T-helper 17 cell (primary cell): ENCODE measurements at regions not wholly inside any gene's neighbourhood (a gene's known extent, or its start where the extent isn't known, plus 50 kb on each side); places are given as distances from the start of the nearest gene placed in this dataset.

ENCODE experiments used
- ATAC-seq: fragments of 150-1000 bp; cut with Tn5 transposase; 2 replicates; pipeline ENCODE4 v1.10.0; 2021; ENCODE audit warnings: mild to moderate bottlenecking, moderate library complexity
- DNase-seq, 3 donors: peaks; one replicate each; pipeline versions ENCODE4 v3.0.0 to v3.0.0-alpha.2; 2020 to 2021
- H3K9me3 ChIP-seq: one replicate; pipeline ENCODE4 v1.7.0; 2013; ENCODE audit warnings: low read length, mild to moderate bottlenecking; ENCODE audit not compliant: control insufficient read depth, poor library complexity, severe bottlenecking
- H3K27ac Mint-ChIP-seq: one replicate; pipeline ENCODE4 v1.8.0; 2022; ENCODE audit warnings: mild to moderate bottlenecking, moderate library complexity, mixed read lengths
- H3K27me3 Mint-ChIP-seq: one replicate; pipeline ENCODE4 v1.8.0; 2022; ENCODE audit warnings: mixed read lengths
- H3K36me3 Mint-ChIP-seq: one replicate; pipeline ENCODE4 v1.8.0; 2022; ENCODE audit warnings: low read depth, mixed read lengths
- H3K4me1 Mint-ChIP-seq: one replicate; pipeline ENCODE4 v1.8.0; 2022; ENCODE audit warnings: mild to moderate bottlenecking, mixed read lengths
- H3K4me3 Mint-ChIP-seq: one replicate; pipeline ENCODE4 v1.8.0; 2022; ENCODE audit warnings: mild to moderate bottlenecking, moderate library complexity, mixed read lengths

DNA sequence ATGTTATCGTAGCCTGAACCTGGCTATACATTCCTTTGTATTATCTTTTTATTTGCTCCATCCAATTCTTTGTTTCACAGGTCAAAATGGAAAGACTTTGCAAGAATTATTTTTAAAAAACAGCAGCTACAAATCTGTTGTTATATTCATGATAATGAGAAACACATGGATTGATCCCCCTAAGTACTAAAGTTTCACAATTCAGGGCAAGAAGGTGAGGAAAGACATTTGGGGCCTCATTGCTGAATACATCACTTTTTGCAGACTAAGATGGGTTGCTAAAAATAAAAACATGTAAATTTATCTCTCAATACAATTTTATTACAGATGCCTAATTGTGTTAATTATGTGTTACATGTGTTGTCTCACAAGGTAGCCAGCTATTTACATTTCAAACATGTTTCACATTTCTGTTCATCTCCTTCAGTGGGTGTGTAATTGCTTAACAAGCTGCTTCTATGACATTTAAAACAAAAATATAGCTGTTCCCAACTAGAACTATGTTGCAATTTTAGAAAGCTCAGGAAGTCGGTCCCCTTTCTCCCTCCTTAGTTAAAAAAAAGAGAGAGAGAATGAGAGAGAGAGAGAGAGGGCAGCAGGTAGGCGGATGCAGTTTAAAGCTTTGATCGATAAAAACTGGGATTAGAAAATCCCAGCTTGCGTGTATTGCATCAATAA, 606.3 kb upstream of the FZD8 start:
- H3K4me3 Mint-ChIP-seq = no peak overlapping the region
- no peak overlapping the region for H3K27ac Mint-ChIP-seq
- ATAC-seq (no peak), DNase-seq (no peak)
- H3K4me1 Mint-ChIP-seq = no peaks in the 10 kb centered on the region
- no peaks in the 10 kb centered on the region for H3K36me3 Mint-ChIP-seq
- no peaks in the 10 kb centered on the region for H3K27me3 Mint-ChIP-seq
- no peaks in the 10 kb centered on the region for H3K9me3 ChIP-seq

DNA sequence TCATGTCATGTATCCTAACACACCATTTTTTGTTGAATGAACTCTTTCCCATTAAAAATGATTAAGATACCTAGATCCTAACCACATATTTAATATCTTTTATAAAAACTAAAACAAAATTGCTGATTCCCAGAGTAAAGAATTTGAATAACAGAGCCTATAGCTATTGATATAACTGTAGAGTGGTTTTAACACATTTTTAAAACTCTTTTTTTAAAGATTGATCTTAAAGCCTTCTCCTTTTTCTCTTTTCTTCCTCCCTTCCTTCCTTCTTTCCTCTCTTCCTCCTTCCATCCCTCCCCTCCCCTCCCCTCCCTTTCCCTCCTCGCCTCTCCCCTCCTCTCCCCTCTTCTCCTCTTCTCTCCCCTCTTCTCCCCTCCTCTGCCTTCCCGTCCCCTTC, 605.4 kb upstream of the FZD8 start:
- no peaks in the 10 kb centered on the region for H3K27me3 Mint-ChIP-seq
- no peak for ATAC-seq

DNA sequence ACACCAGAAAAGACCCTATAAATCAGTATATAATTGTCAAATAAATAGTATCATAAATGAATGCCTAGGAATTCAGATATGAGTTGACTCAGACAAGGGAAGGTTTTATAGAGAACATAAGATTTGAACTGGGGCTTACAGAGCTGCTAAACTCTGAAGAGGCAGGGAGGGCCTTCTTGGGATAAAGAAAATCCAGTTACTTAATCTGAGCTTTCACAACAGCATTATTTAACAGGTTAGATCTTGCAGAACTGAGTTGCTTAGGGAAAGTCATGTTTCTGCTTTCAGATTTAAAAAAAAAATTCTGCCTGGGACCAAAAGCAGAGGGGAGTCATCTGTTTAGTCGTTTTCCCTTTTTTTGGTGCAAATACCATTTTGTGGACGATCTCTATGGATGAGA, 594.8 kb upstream of the FZD8 start:
- ATAC-seq = no peak
- H3K9me3 ChIP-seq = no peaks in the 10 kb centered on the region
- no peak overlapping the region for H3K4me3 Mint-ChIP-seq

More for the DNA sequence above, 605.4 kb upstream of the FZD8 start:
- no peak for DNase-seq
- H3K36me3 Mint-ChIP-seq = no peaks in the 10 kb centered on the region
- H3K4me1 Mint-ChIP-seq = no peaks in the 10 kb centered on the region
- no peak overlapping the region for H3K27ac Mint-ChIP-seq
- H3K4me3 Mint-ChIP-seq = no peak overlapping the region
- H3K9me3 ChIP-seq = no peaks in the 10 kb centered on the region

DNA sequence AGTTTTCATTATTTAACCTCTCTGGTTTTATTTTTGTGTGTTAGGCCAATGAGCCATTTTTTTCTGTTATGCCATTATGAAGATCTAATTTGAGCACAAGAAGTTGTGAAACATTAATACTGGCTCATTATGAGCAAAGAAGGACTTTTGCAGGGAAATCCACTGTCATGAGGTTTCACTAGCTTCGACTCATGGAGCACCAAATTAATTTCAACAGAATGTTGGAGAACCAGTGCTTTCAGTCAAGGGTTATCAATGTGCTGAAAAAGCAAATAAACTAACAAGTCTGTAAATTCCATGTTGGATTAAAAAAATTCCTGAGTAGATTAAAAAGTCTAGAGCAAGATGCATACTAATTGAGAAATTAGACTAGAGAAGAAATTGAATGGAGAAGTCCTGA, 594.2 kb upstream of the FZD8 start:
- DNase-seq (no peak), ATAC-seq (no peak)
- Mint-ChIP-seq H3K4me3 (no peak overlapping the region), H3K4me1 (no peaks in the 10 kb centered on the region), H3K27ac (no peak overlapping the region), H3K27me3 (no peaks in the 10 kb centered on the region), H3K36me3 (no peaks in the 10 kb centered on the region)
- no peaks in the 10 kb centered on the region for H3K9me3 ChIP-seq

More for the DNA sequence above, 594.8 kb upstream of the FZD8 start:
- H3K4me1 Mint-ChIP-seq = no peaks in the 10 kb centered on the region
- H3K27ac Mint-ChIP-seq = no peak overlapping the region
- no peaks in the 10 kb centered on the region for H3K36me3 Mint-ChIP-seq
- no peak for DNase-seq
- H3K27me3 Mint-ChIP-seq = no peaks in the 10 kb centered on the region

DNA sequence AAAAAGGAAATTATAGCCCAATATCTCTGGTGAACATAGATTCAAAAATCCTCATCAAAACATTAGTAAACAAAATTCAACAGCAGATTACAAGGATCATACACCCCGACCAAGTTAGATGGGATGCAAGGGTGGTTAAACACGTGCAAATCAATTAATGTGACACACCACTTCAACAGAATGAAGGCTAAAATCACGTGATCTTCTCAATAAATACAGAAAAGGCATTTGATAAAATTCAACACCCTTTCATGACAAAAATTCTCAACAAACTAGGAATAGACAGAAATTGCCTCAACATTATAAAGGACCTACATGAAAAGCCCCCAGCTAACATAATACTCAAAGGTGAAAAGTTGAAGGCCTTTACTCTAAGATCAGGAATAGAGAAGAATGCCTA, 590.8 kb upstream of the FZD8 start:
- no peaks in the 10 kb centered on the region for H3K27me3 Mint-ChIP-seq
- no peak overlapping the region for H3K4me3 Mint-ChIP-seq
- H3K9me3 ChIP-seq = no peaks in the 10 kb centered on the region
- DNase-seq (no peak), ATAC-seq (no peak)
- no peaks in the 10 kb centered on the region for H3K4me1 Mint-ChIP-seq
- no peak overlapping the region for H3K27ac Mint-ChIP-seq
- no peaks in the 10 kb centered on the region for H3K36me3 Mint-ChIP-seq

DNA sequence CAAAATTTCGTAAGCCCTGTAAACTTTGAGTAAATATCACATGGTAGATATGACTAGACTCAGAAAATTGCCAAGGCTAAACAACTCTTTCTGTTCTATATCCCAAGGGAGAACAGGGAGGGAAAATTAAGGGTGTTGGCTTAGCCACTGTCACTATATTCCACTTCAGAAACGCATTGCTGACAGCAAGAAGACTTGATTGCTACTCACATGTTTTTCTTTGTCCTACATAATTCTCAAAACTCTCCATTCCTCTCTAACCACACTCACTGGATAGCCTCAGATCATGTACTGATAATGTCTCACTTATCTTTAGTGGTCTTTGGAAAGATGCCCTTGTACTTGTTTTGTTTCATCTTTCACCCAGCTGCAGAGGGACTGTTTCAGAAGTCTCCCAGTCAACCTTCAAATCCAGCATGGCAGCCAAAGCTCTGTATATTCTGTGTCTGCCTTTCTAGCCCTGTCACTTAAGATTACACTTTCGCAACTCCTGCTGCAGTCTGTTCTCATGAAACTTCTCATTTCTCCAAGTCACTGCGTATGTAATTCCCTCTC, 582.4 kb upstream of the FZD8 start:
- H3K27me3 Mint-ChIP-seq = no peaks in the 10 kb centered on the region
- ATAC-seq = no peak
- H3K9me3 ChIP-seq = no peaks in the 10 kb centered on the region
- no peak overlapping the region for H3K4me3 Mint-ChIP-seq
- H3K27ac Mint-ChIP-seq = no peak overlapping the region
- DNase-seq = no peak
- no peaks in the 10 kb centered on the region for H3K36me3 Mint-ChIP-seq
- no peaks in the 10 kb centered on the region for H3K4me1 Mint-ChIP-seq

DNA sequence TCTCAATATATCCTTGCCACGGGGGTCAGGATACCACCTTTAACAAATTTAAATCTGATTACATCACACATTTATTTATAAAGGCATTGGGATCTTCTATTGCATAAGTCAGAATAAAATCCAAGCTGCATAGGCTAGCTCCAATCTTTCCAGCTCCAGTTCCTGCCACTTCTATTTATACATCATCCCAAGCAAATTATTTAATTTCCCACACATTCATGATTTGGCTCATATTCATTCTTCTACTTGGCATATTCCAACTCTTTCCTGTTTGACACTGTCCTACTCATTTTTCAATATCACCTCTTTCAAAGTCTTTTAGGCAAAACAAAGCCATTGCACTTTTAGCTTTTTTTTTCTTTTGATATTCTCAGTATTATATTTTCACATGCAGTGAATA, 579.0 kb upstream of the FZD8 start:
- Mint-ChIP-seq H3K4me1 (no peaks in the 10 kb centered on the region), H3K4me3 (no peak overlapping the region), H3K36me3 (no peaks in the 10 kb centered on the region), H3K27ac (no peak overlapping the region), H3K27me3 (no peaks in the 10 kb centered on the region)
- ATAC-seq (no peak), DNase-seq (no peak)
- no peaks in the 10 kb centered on the region for H3K9me3 ChIP-seq

DNA sequence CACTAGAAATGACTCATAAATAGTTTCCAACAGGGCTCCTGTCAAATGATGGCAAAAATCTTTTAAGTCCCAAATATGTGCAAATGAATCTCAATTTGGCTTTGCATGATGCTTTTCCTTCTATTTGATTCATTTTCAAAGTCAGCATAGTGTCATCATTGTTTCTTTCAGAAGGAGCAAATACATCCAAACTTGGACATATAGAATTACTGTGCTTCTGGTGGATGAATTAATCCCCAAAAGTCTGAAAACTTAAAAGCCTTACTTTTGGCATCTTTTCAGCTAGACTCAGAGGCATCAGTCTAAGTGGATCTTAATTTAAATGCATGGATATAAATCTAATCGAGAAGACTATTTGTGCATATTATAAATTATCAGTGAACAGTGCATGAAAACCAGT, 578.1 kb upstream of the FZD8 start:
- Mint-ChIP-seq H3K27me3 (no peaks in the 10 kb centered on the region), H3K4me1 (no peaks in the 10 kb centered on the region), H3K4me3 (no peak overlapping the region), H3K36me3 (no peaks in the 10 kb centered on the region), H3K27ac (no peak overlapping the region)
- DNase-seq (no peak), ATAC-seq (no peak)
- no peaks in the 10 kb centered on the region for H3K9me3 ChIP-seq

DNA sequence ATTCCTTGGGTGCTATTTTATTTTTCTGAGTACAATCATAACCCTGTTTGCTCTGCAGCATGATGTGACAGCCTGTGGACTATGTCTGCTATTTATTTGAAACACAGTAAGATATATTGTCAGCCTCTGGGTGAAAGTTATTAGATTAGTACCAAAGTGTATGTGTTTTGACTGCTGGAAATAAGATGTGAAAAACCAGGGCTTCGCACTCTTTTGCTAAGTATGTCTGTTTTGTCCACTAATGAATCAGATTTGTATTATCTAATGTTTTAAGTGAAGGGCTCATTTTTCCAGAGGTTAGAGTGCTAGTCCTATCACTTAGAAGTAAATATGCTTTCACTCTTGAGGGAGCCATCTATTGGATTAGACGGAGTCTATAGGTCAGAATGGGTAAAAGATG, 569.8 kb upstream of the FZD8 start:
- no peaks in the 10 kb centered on the region for H3K36me3 Mint-ChIP-seq
- no peak overlapping the region for H3K4me3 Mint-ChIP-seq
- H3K9me3 ChIP-seq = no peaks in the 10 kb centered on the region
- H3K27ac Mint-ChIP-seq = no peak overlapping the region
- no peaks in the 10 kb centered on the region for H3K4me1 Mint-ChIP-seq
- DNase-seq (no peak), ATAC-seq (no peak)
- no peaks in the 10 kb centered on the region for H3K27me3 Mint-ChIP-seq

DNA sequence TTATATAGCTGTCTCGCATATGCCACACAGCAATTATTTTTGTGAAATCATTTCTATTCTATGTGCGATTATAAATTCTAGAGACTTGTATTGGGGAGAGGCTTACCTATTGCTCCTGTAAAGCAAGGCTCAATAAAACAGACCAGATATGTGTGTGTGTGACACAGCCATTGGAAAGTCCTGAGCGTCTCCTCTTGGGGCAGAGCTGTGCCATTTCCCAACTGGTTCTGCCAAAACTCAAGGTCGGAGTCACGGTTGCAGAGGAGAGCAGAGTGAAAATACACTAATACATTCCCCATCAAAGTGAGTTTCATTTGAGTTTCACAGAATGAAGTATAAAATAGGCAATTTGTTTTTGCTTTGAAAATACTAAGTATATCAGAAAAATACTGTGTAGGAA, 567.4 kb upstream of the FZD8 start:
- Mint-ChIP-seq H3K4me3 (no peak overlapping the region), H3K27ac (no peak overlapping the region), H3K36me3 (no peaks in the 10 kb centered on the region), H3K27me3 (no peaks in the 10 kb centered on the region), H3K4me1 (no peaks in the 10 kb centered on the region)
- DNase-seq = no peak
- no peak for ATAC-seq
- H3K9me3 ChIP-seq = no peaks in the 10 kb centered on the region

DNA sequence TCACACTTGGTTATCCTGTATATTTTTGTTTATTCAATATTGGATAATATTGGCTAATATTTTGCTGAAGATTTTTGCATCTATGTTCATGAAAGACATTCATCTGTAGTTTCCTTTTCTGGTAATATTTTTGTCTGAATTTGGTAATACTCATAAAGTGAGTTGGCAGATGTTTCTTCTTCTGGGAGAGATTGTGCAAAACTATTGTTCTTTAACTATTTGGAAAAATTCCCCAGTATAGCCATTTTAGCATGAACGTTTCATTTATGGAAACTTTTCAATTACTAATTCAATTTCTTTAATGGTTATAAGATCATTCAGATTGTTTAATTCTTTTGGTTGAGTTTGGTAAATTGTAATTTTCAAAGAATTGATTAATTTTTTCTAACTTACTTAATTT, 560.8 kb upstream of the FZD8 start:
- Mint-ChIP-seq H3K27ac (no peak overlapping the region), H3K4me1 (no peaks in the 10 kb centered on the region), H3K4me3 (no peak overlapping the region), H3K27me3 (no peaks in the 10 kb centered on the region), H3K36me3 (no peaks in the 10 kb centered on the region)
- no peaks in the 10 kb centered on the region for H3K9me3 ChIP-seq
- ATAC-seq (no peak), DNase-seq (no peak)

DNA sequence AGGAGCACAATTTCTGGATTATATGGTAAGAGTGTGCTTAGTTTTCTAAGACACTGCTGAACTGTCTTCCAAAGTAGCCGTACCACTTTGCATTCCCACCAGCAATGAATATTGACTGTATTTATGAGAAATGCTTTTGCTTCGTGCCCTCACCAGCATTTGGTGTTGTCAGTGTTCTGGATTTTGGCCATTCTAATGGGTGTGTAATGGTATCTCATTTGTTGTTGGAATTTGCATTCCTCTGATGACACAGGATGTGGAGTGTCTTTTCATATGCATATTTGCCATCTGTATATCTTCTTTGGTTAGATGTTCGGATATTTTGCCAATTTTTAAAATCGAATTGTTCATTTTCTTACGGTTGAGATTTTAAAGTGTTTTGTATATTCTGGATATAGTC, 558.5 kb upstream of the FZD8 start:
- no peak for ATAC-seq
- H3K27ac Mint-ChIP-seq = no peak overlapping the region

DNA sequence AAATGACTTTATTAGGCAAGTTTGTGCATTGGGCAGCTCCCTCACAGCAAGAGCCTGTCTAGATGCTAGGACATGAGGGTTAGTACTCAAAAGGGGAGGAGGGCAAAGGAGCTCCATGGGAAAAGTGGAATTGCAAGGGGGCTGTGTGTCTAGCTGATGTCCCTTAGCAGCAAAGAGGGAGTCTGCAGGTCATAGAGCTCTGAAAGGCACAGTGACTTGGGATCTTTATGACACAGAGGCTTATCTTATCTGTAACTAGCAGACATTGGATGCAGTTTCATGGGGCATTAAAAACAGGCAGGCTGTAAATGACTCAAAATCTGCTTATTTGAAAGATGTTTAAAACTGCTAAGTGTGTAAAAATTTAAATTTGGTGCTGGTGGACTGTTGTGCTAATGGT, 556.2 kb upstream of the FZD8 start:
- Mint-ChIP-seq H3K4me1 (no peaks in the 10 kb centered on the region), H3K27me3 (no peaks in the 10 kb centered on the region), H3K4me3 (no peak overlapping the region), H3K36me3 (no peaks in the 10 kb centered on the region), H3K27ac (no peak overlapping the region)
- H3K9me3 ChIP-seq = no peaks in the 10 kb centered on the region
- no peak for DNase-seq
- ATAC-seq = no peak

More for the DNA sequence above, 558.5 kb upstream of the FZD8 start:
- Mint-ChIP-seq H3K4me1 (no peaks in the 10 kb centered on the region), H3K27me3 (no peaks in the 10 kb centered on the region), H3K4me3 (no peak overlapping the region), H3K36me3 (no peaks in the 10 kb centered on the region)
- no peaks in the 10 kb centered on the region for H3K9me3 ChIP-seq
- no peak for DNase-seq

DNA sequence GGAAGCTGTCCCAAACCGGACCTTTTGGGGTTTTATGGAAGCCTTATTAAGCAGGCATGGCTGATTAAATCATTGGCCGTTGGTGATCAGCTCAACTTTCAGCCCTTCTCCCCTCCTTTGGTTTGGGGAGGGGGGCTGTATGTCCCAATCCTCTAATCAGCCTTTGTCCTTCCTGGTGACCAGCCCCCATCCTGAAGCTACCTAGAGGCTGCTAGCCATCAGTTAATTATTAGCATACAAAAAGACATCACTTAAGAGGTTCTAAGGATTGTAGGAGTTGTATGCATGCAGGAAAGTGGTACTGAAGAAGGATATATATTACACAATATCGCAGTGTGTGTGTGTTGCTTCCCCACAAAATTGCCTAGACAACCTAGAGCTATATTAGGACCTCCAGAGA, 553.3 kb upstream of the FZD8 start:
- Mint-ChIP-seq H3K4me1 (no peaks in the 10 kb centered on the region), H3K36me3 (no peaks in the 10 kb centered on the region), H3K27me3 (no peaks in the 10 kb centered on the region), H3K27ac (no peak overlapping the region), H3K4me3 (no peak overlapping the region)
- DNase-seq (no peak), ATAC-seq (no peak)
- no peaks in the 10 kb centered on the region for H3K9me3 ChIP-seq
